ENCODE measurements at regions not wholly inside any gene's neighbourhood (a gene's known extent, or its start where the extent isn't known, plus 50 kb on each side); places are given as distances from the start of the nearest gene placed in this dataset.

- TF ChIP-seq ZNF518A (tag by site-specific recombination; conservative IDR thresholded peaks at IDR 0.05; ENCODE audit: low read depth) = no peak
- no peak for TF ChIP-seq GLIS2 (tag by site-specific recombination; IDR thresholded peaks at IDR 0.05)
These were observed 68.7 kb upstream of the NMNAT3 start (continued) for GRCh38 chr3:139746481-139746880.

GRCh38 chr3:139745831-139746230 lies 68.1 kb upstream of the NMNAT3 start:
- TF ChIP-seq ZNF555 (tag by site-specific recombination; conservative IDR thresholded peaks at IDR 0.05) (no peak), ZNF140 (tag by site-specific recombination; IDR thresholded peaks at IDR 0.05) (no peak), ZNF626 (tag by site-specific recombination; IDR thresholded peaks at IDR 0.05) (no peak)
- TF ChIP-seq, protein P1, sequence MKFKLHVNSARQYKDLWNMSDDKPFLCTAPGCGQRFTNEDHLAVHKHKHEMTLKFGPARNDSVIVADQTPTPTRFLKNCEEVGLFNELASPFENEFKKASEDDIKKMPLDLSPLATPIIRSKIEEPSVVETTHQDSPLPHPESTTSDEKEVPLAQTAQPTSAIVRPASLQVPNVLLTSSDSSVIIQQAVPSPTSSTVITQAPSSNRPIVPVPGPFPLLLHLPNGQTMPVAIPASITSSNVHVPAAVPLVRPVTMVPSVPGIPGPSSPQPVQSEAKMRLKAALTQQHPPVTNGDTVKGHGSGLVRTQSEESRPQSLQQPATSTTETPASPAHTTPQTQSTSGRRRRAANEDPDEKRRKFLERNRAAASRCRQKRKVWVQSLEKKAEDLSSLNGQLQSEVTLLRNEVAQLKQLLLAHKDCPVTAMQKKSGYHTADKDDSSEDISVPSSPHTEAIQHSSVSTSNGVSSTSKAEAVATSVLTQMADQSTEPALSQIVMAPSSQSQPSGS (tag by site-specific recombination; IDR thresholded peaks at IDR 0.05; ENCODE audit: low read depth) = no peak
- Histone ChIP-seq H3K36me3 (ENCODE audit: control insufficient read depth in 2 of 2, insufficient read depth in 1 of 2, low read length in 2 of 2) (no peaks in the 10 kb centered on the region), H3K27ac (ENCODE audit: extremely low read depth, low read depth, low read length) (no peak overlapping the region), H3K9me3 (ENCODE audit: control insufficient read depth, insufficient read depth, low read depth, low read length) (no peaks in the 10 kb centered on the region), H3K4me3 (ENCODE audit: low read depth, low read length) (no peak overlapping the region), H3K4me1 (ENCODE audit: control insufficient read depth, insufficient read depth, low read length) (no peaks in the 10 kb centered on the region)
- CTCF ChIA-PET = interaction anchor here (0.5 kb wide), 1 partner anchor 188 kb away, joined by 3 read pairs; no protein-coding TSS in a partner anchor
- POLR2A ChIA-PET = interaction anchor here (0.5 kb wide), 1 partner anchor 1086 kb away, joined by 3 read pairs; no protein-coding TSS in a partner anchor

- H3K36me3 ChIP-seq (ENCODE audit: control insufficient read depth in 2 of 2, insufficient read depth in 1 of 2, low read length in 2 of 2) = no peaks in the 10 kb centered on the region
- TF ChIP-seq ZNF433 (tag by site-specific recombination; IDR thresholded peaks at IDR 0.05; ENCODE audit: low read depth) = no peak
- no peak for TF ChIP-seq TRIM28 (IDR thresholded peaks at IDR 0.05; ENCODE audit: borderline replicate concordance, low read length)
- TF ChIP-seq KLF7 (tag by site-specific recombination; IDR thresholded peaks at IDR 0.05; ENCODE audit: borderline replicate concordance) = no peak
- TF ChIP-seq ZNF280D (tag by site-specific recombination; IDR thresholded peaks at IDR 0.05) = no peak
- no peak for TF ChIP-seq ZNF830 (tag by site-specific recombination; IDR thresholded peaks at IDR 0.05; ENCODE audit: low read depth)
- TF ChIP-seq ZNF155 (tag by site-specific recombination; IDR thresholded peaks at IDR 0.05) = no peak
- TF ChIP-seq ZNF404 (tag by site-specific recombination; IDR thresholded peaks at IDR 0.05) = no peak
- TF ChIP-seq ZNF561 (tag by site-specific recombination; IDR thresholded peaks at IDR 0.05; ENCODE audit: borderline replicate concordance) = no peak
- no peak for TF ChIP-seq OSR2 (tag by site-specific recombination; IDR thresholded peaks at IDR 0.05)
- TF ChIP-seq, protein P2, sequence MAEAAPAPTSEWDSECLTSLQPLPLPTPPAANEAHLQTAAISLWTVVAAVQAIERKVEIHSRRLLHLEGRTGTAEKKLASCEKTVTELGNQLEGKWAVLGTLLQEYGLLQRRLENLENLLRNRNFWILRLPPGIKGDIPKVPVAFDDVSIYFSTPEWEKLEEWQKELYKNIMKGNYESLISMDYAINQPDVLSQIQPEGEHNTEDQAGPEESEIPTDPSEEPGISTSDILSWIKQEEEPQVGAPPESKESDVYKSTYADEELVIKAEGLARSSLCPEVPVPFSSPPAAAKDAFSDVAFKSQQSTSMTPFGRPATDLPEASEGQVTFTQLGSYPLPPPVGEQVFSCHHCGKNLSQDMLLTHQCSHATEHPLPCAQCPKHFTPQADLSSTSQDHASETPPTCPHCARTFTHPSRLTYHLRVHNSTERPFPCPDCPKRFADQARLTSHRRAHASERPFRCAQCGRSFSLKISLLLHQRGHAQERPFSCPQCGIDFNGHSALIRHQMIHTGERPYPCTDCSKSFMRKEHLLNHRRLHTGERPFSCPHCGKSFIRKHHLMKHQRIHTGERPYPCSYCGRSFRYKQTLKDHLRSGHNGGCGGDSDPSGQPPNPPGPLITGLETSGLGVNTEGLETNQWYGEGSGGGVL (tag by site-specific recombination; IDR thresholded peaks at IDR 0.05) = no peak
- no peak for TF ChIP-seq EGR2 (tag by site-specific recombination; IDR thresholded peaks at IDR 0.05; ENCODE audit: low read depth)
- TF ChIP-seq ZNF777 (tag by site-specific recombination; IDR thresholded peaks at IDR 0.05; ENCODE audit: borderline replicate concordance) = no peak
- no peak for TF ChIP-seq ZNF501 (tag by site-specific recombination; IDR thresholded peaks at IDR 0.05)
- no peak for TF ChIP-seq ZNF707 (tag by site-specific recombination; IDR thresholded peaks at IDR 0.05)
- no peak for TF ChIP-seq GLI2 (tag by site-specific recombination; IDR thresholded peaks at IDR 0.05; ENCODE audit: borderline replicate concordance, low read depth)
These were observed 60.9 kb upstream of the NMNAT3 start for GRCh38 chr3:139738697-139739096.

More at GRCh38 chr3:139738697-139739096, 60.9 kb upstream of the NMNAT3 start:
- H3K27ac ChIP-seq (ENCODE audit: extremely low read depth, low read depth, low read length) = no peak overlapping the region
- no peak overlapping the region for H3K4me3 ChIP-seq (ENCODE audit: low read depth, low read length)
- ChIA-PET POLR2A (no interaction called here), CTCF (no interaction called here)
- H3K4me1 ChIP-seq (ENCODE audit: control insufficient read depth, insufficient read depth, low read length) = no peaks in the 10 kb centered on the region
- no peaks in the 10 kb centered on the region for H3K9me3 ChIP-seq (ENCODE audit: control insufficient read depth, insufficient read depth, low read depth, low read length)

Measured in HEK293 (cell line).